Neural cell (in vitro differentiated cells): ENCODE measurements at regions not wholly inside any gene's neighbourhood (a gene's known extent, or its start where the extent isn't known, plus 50 kb on each side); places are given as distances from the start of the nearest gene placed in this dataset.

Experiments used
- H2AFZ ChIP-seq: fragments of 200-600, 300-800 bp; sonication (generic), shearing (Covaris generic); 2 replicates; pipeline ENCODE4 v1.6.0; 2014; ENCODE audit warnings: low read depth, mild to moderate bottlenecking, antibody characterized with exemption, low read length, moderate library complexity
- H3F3A ChIP-seq: fragments of 200-600 bp; shearing (Covaris generic); 2 replicates; pipeline ENCODE4 v1.6.1; 2016; ENCODE audit warnings: mild to moderate bottlenecking, moderate library complexity, mixed read lengths, antibody characterized with exemption, low read length; ENCODE audit not compliant: insufficient read depth, poor library complexity, severe bottlenecking
- H3K27ac ChIP-seq: fragments of 200-600, 300-800 bp; sonication (generic), shearing (Covaris generic); 2 replicates; pipeline ENCODE4 v1.5.1; 2014; ENCODE audit warnings: mild to moderate bottlenecking, low read length, moderate library complexity
- H3K27me3 ChIP-seq: fragments of 300-800, 200-600 bp; sonication (generic), shearing (Covaris generic); 2 replicates; pipeline ENCODE4 v1.6.0; 2014; ENCODE audit warnings: mild to moderate bottlenecking, low read depth, low read length, moderate library complexity; ENCODE audit not compliant: insufficient read depth
- H3K36me3 ChIP-seq: fragments of 300-800, 200-600 bp; sonication (generic), shearing (Covaris generic); 2 replicates; pipeline ENCODE4 v1.5.1; 2014; ENCODE audit warnings: mild to moderate bottlenecking, antibody characterized with exemption, low read length, moderate library complexity; ENCODE audit not compliant: insufficient read depth
- H3K4me2 ChIP-seq: fragments of 300-800, 200-600 bp; sonication (generic), shearing (Covaris generic); 2 replicates; pipeline ENCODE4 v1.6.0; 2014; ENCODE audit warnings: mild to moderate bottlenecking, low read length
- H3K4me3 ChIP-seq: fragments of 300-800, 200-600 bp; sonication (generic), shearing (Covaris generic); 2 replicates; pipeline ENCODE4 v1.5.1; 2014; ENCODE audit warnings: mild to moderate bottlenecking, low read length, moderate library complexity
- H3K79me2 ChIP-seq: fragments of 200-600 bp; shearing (Covaris generic); replicated peaks from 2 replicates; pipeline ENCODE4 v1.6.0; 2014; ENCODE audit warnings: mild to moderate bottlenecking, low read length, moderate library complexity; ENCODE audit not compliant: insufficient read depth
- H3K9ac ChIP-seq: fragments of 300-800, 200-600 bp; sonication (generic), shearing (Covaris generic); 2 replicates; pipeline ENCODE4 v1.6.1; 2016; ENCODE audit warnings: mild to moderate bottlenecking, low read length, mixed read lengths
- H3K9me2 ChIP-seq: fragments of 200-600 bp; shearing (Covaris generic); 2 replicates; pipeline ENCODE4 v1.6.1; 2016; ENCODE audit warnings: mild to moderate bottlenecking, low read length, mixed read lengths; ENCODE audit not compliant: insufficient read depth
- H3K9me3 ChIP-seq: fragments of 200-600, 300-800 bp; sonication (generic), shearing (Covaris generic); 2 replicates; pipeline ENCODE4 v1.6.1; 2016; ENCODE audit warnings: mild to moderate bottlenecking, mixed run types, low read length, moderate library complexity, mixed read lengths
- H4K20me1 ChIP-seq: fragments of 200-600 bp; shearing (Covaris generic); 2 replicates; pipeline ENCODE4 v1.6.1; 2016; ENCODE audit warnings: mild to moderate bottlenecking, mixed run types; ENCODE audit not compliant: insufficient read depth
- EP300 ChIP-seq: fragments of 450-650 bp; conservative IDR thresholded peaks from 2 replicates; pipeline ENCODE4 v1.6.1; 2014; ENCODE audit warnings: antibody characterized with exemption, mild to moderate bottlenecking, moderate library complexity; ENCODE audit not compliant: poor library complexity, severe bottlenecking
- EZH2 ChIP-seq: fragments of 200-600, 300-800 bp; shearing (Covaris generic), sonication (generic); IDR thresholded peaks from 2 replicates; pipeline ENCODE4 v1.6.1; 2014; ENCODE audit warnings: antibody characterized with exemption, low read length, borderline replicate concordance, mild to moderate bottlenecking; ENCODE audit not compliant: insufficient read depth, poor library complexity, severe bottlenecking
- MXI1 ChIP-seq: fragments of 450-650 bp; conservative IDR thresholded peaks from 2 replicates; pipeline ENCODE4 v1.6.1; 2014; ENCODE audit warnings: antibody characterized with exemption, mild to moderate bottlenecking; ENCODE audit not compliant: poor library complexity, severe bottlenecking
- POLR2AphosphoS5 ChIP-seq: IDR thresholded peaks from 2 replicates; pipeline ENCODE4 v1.6.1; 2012
- RAD21 ChIP-seq: fragments of 450-650 bp; conservative IDR thresholded peaks from 2 replicates; pipeline ENCODE4 v1.6.1; 2014; ENCODE audit warnings: antibody characterized with exemption, mild to moderate bottlenecking, moderate library complexity
- SMC3 ChIP-seq: fragments of 450-650 bp; conservative IDR thresholded peaks from 2 replicates; pipeline ENCODE4 v1.6.1; 2014; ENCODE audit warnings: antibody characterized with exemption, mild to moderate bottlenecking, moderate library complexity; ENCODE audit not compliant: poor library complexity
- TAF1 ChIP-seq: IDR thresholded peaks from 2 replicates; pipeline ENCODE4 v1.6.1; 2012; ENCODE audit warnings: low read depth
- TF ChIP-seq, protein P1 (sequence below): IDR thresholded peaks from 2 replicates; pipeline ENCODE4 v1.6.1; 2012; ENCODE audit warnings: borderline replicate concordance
- TF ChIP-seq, protein P2 (sequence below): fragments of 450-650 bp; IDR thresholded peaks from 2 replicates; pipeline ENCODE4 v1.5.1; 2014; ENCODE audit warnings: antibody characterized with exemption, mild to moderate bottlenecking, moderate library complexity; ENCODE audit not compliant: poor library complexity, severe bottlenecking

DNA sequence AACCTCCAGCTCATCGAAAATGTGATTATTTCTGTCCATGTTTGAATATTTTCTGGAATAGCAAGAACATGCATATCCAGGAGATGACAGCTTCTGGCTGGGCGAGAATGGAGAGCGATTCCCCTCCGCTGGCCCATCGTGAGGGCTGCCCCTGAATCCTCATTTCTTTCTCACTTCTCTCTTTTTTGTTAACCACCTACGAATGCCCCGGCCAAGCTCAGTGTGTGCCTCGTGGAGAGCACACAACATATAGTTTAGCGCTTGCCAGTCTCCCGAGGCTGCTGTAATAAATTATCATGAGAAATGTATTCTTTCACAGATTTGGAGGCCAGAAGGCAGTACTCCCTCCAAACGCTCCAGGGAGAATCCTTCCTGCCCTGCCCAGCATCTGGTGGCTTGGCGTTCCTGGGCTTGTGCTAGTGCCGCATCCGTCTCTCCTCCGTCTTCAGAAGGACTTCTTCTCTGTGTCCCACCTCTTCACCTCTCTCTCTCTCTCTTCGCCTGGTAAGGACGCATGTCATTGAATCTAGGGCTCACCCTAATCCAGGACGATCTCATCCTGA, 1306.0 kb downstream of the TBC1D22A start:
- Histone ChIP-seq H3K4me3 (no peak overlapping the region), H3F3A (no peaks in the 10 kb centered on the region), H2AFZ (no peak overlapping the region), H3K27me3 (no peaks in the 10 kb centered on the region), H3K79me2 (no peaks in the 10 kb centered on the region), H3K4me2 (no peak overlapping the region), H3K9me2 (no peaks in the 10 kb centered on the region), H3K9ac (no peak overlapping the region), H3K36me3 (no peaks in the 10 kb centered on the region), H3K9me3 (no peaks in the 10 kb centered on the region), H3K27ac (no peak overlapping the region), H4K20me1 (no peaks in the 10 kb centered on the region)
- TF ChIP-seq SMC3 (no peak), POLR2AphosphoS5 (no peak), EP300 (no peak), MXI1 (no peak), TAF1 (no peak), EZH2 (no peak), RAD21 (no peak)
- TF ChIP-seq, protein P1, sequence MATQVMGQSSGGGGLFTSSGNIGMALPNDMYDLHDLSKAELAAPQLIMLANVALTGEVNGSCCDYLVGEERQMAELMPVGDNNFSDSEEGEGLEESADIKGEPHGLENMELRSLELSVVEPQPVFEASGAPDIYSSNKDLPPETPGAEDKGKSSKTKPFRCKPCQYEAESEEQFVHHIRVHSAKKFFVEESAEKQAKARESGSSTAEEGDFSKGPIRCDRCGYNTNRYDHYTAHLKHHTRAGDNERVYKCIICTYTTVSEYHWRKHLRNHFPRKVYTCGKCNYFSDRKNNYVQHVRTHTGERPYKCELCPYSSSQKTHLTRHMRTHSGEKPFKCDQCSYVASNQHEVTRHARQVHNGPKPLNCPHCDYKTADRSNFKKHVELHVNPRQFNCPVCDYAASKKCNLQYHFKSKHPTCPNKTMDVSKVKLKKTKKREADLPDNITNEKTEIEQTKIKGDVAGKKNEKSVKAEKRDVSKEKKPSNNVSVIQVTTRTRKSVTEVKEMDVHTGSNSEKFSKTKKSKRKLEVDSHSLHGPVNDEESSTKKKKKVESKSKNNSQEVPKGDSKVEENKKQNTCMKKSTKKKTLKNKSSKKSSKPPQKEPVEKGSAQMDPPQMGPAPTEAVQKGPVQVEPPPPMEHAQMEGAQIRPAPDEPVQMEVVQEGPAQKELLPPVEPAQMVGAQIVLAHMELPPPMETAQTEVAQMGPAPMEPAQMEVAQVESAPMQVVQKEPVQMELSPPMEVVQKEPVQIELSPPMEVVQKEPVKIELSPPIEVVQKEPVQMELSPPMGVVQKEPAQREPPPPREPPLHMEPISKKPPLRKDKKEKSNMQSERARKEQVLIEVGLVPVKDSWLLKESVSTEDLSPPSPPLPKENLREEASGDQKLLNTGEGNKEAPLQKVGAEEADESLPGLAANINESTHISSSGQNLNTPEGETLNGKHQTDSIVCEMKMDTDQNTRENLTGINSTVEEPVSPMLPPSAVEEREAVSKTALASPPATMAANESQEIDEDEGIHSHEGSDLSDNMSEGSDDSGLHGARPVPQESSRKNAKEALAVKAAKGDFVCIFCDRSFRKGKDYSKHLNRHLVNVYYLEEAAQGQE = no peak
- TF ChIP-seq, protein P2, sequence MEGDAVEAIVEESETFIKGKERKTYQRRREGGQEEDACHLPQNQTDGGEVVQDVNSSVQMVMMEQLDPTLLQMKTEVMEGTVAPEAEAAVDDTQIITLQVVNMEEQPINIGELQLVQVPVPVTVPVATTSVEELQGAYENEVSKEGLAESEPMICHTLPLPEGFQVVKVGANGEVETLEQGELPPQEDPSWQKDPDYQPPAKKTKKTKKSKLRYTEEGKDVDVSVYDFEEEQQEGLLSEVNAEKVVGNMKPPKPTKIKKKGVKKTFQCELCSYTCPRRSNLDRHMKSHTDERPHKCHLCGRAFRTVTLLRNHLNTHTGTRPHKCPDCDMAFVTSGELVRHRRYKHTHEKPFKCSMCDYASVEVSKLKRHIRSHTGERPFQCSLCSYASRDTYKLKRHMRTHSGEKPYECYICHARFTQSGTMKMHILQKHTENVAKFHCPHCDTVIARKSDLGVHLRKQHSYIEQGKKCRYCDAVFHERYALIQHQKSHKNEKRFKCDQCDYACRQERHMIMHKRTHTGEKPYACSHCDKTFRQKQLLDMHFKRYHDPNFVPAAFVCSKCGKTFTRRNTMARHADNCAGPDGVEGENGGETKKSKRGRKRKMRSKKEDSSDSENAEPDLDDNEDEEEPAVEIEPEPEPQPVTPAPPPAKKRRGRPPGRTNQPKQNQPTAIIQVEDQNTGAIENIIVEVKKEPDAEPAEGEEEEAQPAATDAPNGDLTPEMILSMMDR = no peak

DNA sequence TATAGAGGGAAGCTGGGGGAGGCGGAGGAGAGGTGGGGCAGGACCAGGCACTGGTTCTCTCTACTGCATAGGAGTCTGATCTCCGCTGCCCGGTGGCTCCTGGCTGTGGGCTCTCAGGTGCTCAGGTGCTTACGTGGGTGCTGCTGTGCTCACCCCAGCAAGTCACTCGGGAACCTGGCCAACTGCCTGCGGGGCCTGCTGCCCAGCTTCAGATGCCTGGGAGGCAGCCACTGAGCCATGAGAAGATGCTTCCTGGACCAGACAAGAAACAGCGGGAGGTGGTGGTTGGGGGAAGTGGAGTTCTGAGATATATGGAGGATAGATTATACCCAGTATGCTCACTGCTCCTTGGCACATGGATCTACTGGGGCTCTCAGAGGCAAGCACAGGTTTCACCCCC, 1303.4 kb downstream of the TBC1D22A start:
- no peaks in the 10 kb centered on the region for H3K79me2 ChIP-seq
- no peak overlapping the region for H3K4me2 ChIP-seq
- H3K9ac ChIP-seq = no peak overlapping the region
- H3F3A ChIP-seq = no peaks in the 10 kb centered on the region
- H3K4me3 ChIP-seq = no peak overlapping the region
- no peaks in the 10 kb centered on the region for H4K20me1 ChIP-seq
- H3K36me3 ChIP-seq = no peaks in the 10 kb centered on the region
- no peaks in the 10 kb centered on the region for H3K9me3 ChIP-seq
- no peaks in the 10 kb centered on the region for H3K27me3 ChIP-seq
- TF ChIP-seq EP300 (no peak), TAF1 (no peak), RAD21 (no peak), MXI1 (no peak), POLR2AphosphoS5 (no peak), SMC3 (no peak), EZH2 (no peak)
- TF ChIP-seq, protein P1 = no peak
- TF ChIP-seq, protein P2 = no peak
- no peak overlapping the region for H2AFZ ChIP-seq
- no peaks in the 10 kb centered on the region for H3K9me2 ChIP-seq
- H3K27ac ChIP-seq = no peak overlapping the region
